ENCODE measurements at regions not wholly inside any gene's neighbourhood (a gene's known extent, or its start where the extent isn't known, plus 50 kb on each side); places are given as distances from the start of the nearest gene placed in this dataset.

DNA sequence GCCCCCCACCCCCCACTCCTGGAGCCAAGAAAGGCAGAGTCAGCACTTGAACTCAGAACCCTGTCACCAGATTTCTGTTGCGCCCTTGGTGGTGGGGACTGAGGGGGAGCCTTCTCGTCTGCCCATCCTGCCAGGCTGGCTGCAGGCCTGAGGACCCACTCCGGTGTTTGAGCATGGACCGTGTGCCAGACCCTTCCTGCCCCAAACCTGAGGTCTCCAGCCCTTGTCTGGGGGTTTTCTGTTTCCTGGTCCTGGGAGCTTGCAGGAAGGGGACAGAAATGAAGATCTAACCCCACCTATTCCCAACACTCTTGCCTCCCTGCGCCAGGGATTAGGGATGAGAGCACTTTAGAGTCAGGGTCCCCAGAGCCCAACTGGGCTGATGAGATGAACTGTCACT is 190.6 kb downstream of the HAUS1 start:
- Histone ChIP-seq H3K27ac (ENCODE audit: extremely low read depth, low read depth, low read length) (no peak overlapping the region), H3K36me3 (ENCODE audit: control insufficient read depth in 2 of 2, insufficient read depth in 1 of 2, low read length in 2 of 2) (no peaks in the 10 kb centered on the region), H3K4me1 (ENCODE audit: control insufficient read depth, insufficient read depth, low read length) (no peaks in the 10 kb centered on the region), H3K9me3 (ENCODE audit: control insufficient read depth, insufficient read depth, low read depth, low read length) (no peaks in the 10 kb centered on the region), H3K4me3 (ENCODE audit: low read depth, low read length) (no peak overlapping the region)
- TF ChIP-seq, protein P1, sequence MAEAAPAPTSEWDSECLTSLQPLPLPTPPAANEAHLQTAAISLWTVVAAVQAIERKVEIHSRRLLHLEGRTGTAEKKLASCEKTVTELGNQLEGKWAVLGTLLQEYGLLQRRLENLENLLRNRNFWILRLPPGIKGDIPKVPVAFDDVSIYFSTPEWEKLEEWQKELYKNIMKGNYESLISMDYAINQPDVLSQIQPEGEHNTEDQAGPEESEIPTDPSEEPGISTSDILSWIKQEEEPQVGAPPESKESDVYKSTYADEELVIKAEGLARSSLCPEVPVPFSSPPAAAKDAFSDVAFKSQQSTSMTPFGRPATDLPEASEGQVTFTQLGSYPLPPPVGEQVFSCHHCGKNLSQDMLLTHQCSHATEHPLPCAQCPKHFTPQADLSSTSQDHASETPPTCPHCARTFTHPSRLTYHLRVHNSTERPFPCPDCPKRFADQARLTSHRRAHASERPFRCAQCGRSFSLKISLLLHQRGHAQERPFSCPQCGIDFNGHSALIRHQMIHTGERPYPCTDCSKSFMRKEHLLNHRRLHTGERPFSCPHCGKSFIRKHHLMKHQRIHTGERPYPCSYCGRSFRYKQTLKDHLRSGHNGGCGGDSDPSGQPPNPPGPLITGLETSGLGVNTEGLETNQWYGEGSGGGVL (tag by site-specific recombination; IDR thresholded peaks at IDR 0.05): no peak
- TF ChIP-seq ZNF16 (tag by site-specific recombination; IDR thresholded peaks at IDR 0.05; ENCODE audit: low read depth) (no peak), ZNF776 (tag by site-specific recombination; IDR thresholded peaks at IDR 0.05; ENCODE audit: borderline replicate concordance) (no peak), ZNF211 (tag by site-specific recombination; IDR thresholded peaks at IDR 0.05; ENCODE audit: low read depth) (no peak), KLF16 (tag by site-specific recombination; IDR thresholded peaks at IDR 0.05) (no peak), ZNF560 (tag by site-specific recombination; IDR thresholded peaks at IDR 0.05; ENCODE audit: borderline replicate concordance) (no peak), ZFP37 (tag by site-specific recombination; IDR thresholded peaks at IDR 0.05) (no peak), OVOL3 (tag by site-specific recombination; IDR thresholded peaks at IDR 0.05) (no peak), ZNF394 (tag by site-specific recombination; IDR thresholded peaks at IDR 0.05; ENCODE audit: borderline replicate concordance) (no peak)
- TF ChIP-seq, protein P2, sequence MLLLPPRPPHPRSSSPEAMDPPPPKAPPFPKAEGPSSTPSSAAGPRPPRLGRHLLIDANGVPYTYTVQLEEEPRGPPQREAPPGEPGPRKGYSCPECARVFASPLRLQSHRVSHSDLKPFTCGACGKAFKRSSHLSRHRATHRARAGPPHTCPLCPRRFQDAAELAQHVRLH (tag by site-specific recombination; IDR thresholded peaks at IDR 0.05): no peak
- TF ChIP-seq, protein P3, sequence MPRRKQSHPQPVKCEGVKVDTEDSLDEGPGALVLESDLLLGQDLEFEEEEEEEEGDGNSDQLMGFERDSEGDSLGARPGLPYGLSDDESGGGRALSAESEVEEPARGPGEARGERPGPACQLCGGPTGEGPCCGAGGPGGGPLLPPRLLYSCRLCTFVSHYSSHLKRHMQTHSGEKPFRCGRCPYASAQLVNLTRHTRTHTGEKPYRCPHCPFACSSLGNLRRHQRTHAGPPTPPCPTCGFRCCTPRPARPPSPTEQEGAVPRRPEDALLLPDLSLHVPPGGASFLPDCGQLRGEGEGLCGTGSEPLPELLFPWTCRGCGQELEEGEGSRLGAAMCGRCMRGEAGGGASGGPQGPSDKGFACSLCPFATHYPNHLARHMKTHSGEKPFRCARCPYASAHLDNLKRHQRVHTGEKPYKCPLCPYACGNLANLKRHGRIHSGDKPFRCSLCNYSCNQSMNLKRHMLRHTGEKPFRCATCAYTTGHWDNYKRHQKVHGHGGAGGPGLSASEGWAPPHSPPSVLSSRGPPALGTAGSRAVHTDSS (tag by site-specific recombination; IDR thresholded peaks at IDR 0.05): no peak
- CTCF ChIA-PET: interaction anchor here (1.2 to 3.3 kb wide), 2 partner anchors 13 to 273 kb away, joined by 4 to 28 read pairs; no protein-coding TSS in a partner anchor
- POLR2A ChIA-PET: interaction anchor here (1.3 kb wide), 1 partner anchor 16 kb away, joined by 3 read pairs; no protein-coding TSS in a partner anchor

DNA sequence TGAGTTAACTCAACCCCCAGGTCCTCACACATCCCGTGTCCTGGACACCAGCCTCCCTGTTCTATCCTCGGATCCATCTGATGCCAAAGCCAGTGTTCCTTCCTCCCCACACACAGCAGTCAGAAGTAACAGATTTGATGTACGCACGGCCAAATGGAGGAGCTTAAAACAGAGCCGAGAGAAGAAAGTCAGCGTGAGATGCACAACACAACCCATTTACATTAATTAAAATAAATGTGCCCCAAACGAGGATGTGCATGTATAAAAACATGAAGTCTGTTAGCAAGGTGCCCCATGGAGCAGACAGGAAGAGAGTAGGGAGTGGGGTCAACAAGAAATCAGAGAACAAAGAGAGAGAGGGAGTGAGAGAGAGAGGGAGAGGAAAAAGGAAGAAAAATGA is 191.2 kb downstream of the HAUS1 start:
- TF ChIP-seq ZBTB17 (tag by site-specific recombination; IDR thresholded peaks at IDR 0.05): no peak
- TF ChIP-seq IKZF3 (tag by site-specific recombination; IDR thresholded peaks at IDR 0.05): no peak
- TF ChIP-seq ZNF121 (tag by site-specific recombination; IDR thresholded peaks at IDR 0.05): no peak
- TF ChIP-seq ZNF2 (tag by site-specific recombination; IDR thresholded peaks at IDR 0.05): no peak
- no peaks in the 10 kb centered on the region for H3K4me1 ChIP-seq (ENCODE audit: control insufficient read depth, insufficient read depth, low read length)
- no peak overlapping the region for H3K27ac ChIP-seq (ENCODE audit: extremely low read depth, low read depth, low read length)
- CTCF ChIA-PET: interaction anchor here (0.6 to 3.3 kb wide), 3 partner anchors 14 to 272 kb away, joined by 3 to 28 read pairs (median 4); no protein-coding TSS in a partner anchor
- no peak overlapping the region for H3K4me3 ChIP-seq (ENCODE audit: low read depth, low read length)
- no peaks in the 10 kb centered on the region for H3K36me3 ChIP-seq (ENCODE audit: control insufficient read depth in 2 of 2, insufficient read depth in 1 of 2, low read length in 2 of 2)
- no peaks in the 10 kb centered on the region for H3K9me3 ChIP-seq (ENCODE audit: control insufficient read depth, insufficient read depth, low read depth, low read length)
- POLR2A ChIA-PET: no interaction called here

DNA sequence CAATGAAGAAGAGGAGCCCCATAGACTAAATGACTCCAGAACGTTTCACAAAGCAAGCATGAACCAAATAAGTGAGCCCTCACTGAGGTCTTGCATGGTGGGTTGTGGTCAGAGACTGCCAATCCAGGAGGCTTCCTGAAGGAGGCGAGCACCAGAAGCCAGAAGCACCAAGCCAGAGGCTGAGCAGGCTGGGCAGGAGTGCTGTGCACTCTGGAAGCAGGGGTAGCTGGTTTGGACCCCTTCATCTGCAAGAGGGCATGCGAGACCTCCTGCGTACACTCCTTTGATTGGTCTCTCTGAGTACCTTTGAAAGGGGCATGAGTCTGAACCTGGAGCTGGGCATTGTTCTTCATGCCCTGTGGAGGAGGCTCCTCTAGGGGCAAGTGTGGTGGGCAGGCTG is 192.5 kb downstream of the HAUS1 start:
- H3K36me3 ChIP-seq (ENCODE audit: control insufficient read depth in 2 of 2, insufficient read depth in 1 of 2, low read length in 2 of 2): no peaks in the 10 kb centered on the region
- H3K4me1 ChIP-seq (ENCODE audit: control insufficient read depth, insufficient read depth, low read length): no peaks in the 10 kb centered on the region
- ChIA-PET POLR2A (no interaction called here), CTCF (interaction anchor here (0.6 to 0.7 kb wide), 2 partner anchors 11 to 337 kb away, joined by 3 read pairs; no protein-coding TSS in a partner anchor)
- no peak overlapping the region for H3K4me3 ChIP-seq (ENCODE audit: low read depth, low read length)
- H3K9me3 ChIP-seq (ENCODE audit: control insufficient read depth, insufficient read depth, low read depth, low read length): no peaks in the 10 kb centered on the region
- no peak overlapping the region for H3K27ac ChIP-seq (ENCODE audit: extremely low read depth, low read depth, low read length)
- TF ChIP-seq ZNF76 (tag by site-specific recombination; IDR thresholded peaks at IDR 0.05; ENCODE audit: borderline replicate concordance, low read depth) (no peak), ZNF514 (tag by site-specific recombination; IDR thresholded peaks at IDR 0.05) (no peak), ZNF596 (tag by site-specific recombination; IDR thresholded peaks at IDR 0.05) (no peak), ZNF677 (tag by site-specific recombination; IDR thresholded peaks at IDR 0.05) (no peak), REPIN1 (tag by site-specific recombination; IDR thresholded peaks at IDR 0.05; ENCODE audit: low read depth) (no peak), ZFHX2 (tag by site-specific recombination; conservative IDR thresholded peaks at IDR 0.05) (no peak)
- TF ChIP-seq, protein P4, sequence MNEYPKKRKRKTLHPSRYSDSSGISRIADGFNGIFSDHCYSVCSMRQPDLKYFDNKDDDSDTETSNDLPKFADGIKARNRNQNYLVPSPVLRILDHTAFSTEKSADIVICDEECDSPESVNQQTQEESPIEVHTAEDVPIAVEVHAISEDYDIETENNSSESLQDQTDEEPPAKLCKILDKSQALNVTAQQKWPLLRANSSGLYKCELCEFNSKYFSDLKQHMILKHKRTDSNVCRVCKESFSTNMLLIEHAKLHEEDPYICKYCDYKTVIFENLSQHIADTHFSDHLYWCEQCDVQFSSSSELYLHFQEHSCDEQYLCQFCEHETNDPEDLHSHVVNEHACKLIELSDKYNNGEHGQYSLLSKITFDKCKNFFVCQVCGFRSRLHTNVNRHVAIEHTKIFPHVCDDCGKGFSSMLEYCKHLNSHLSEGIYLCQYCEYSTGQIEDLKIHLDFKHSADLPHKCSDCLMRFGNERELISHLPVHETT (tag by site-specific recombination; IDR thresholded peaks at IDR 0.05): no peak
- TF ChIP-seq, protein P5, sequence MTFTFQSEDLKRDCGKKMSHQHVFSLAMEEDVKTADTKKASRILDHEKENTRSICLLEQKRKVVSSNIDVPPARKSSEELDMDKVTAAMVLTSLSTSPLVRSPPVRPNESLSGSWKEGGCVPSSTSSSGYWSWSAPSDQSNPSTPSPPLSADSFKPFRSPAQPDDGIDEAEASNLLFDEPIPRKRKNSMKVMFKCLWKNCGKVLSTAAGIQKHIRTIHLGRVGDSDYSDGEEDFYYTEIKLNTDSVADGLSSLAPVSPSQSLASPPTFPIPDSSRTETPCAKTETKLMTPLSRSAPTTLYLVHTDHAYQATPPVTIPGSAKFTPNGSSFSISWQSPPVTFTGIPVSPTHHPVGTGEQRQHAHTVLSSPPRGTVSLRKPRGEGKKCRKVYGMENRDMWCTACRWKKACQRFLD (tag by site-specific recombination; IDR thresholded peaks at IDR 0.05): no peak
